GM23248 (cell line): ENCODE measurements at regions not wholly inside any gene's neighbourhood (a gene's known extent, or its start where the extent isn't known, plus 50 kb on each side); places are given as distances from the start of the nearest gene placed in this dataset.

Source experiments
- DNase-seq: peaks from one replicate; pipeline ENCODE4 v3.0.0-alpha.2; 2015
- H2AFZ ChIP-seq: fragments of 200-600 bp; sonication (generic); 2 replicates; pipeline ENCODE4 v1.6.1; 2016; ENCODE audit warnings: antibody characterized with exemption
- H3F3A ChIP-seq: fragments of 200-600 bp; sonication (generic); 2 replicates; pipeline ENCODE4 v1.6.1; 2016; ENCODE audit warnings: mild to moderate bottlenecking, antibody characterized with exemption, mixed run types; ENCODE audit not compliant: insufficient read depth
- H3K27ac ChIP-seq: fragments of 200-600 bp; sonication (generic); 2 replicates; pipeline ENCODE4 v1.5.1; 2016; ENCODE audit warnings: mild to moderate bottlenecking
- H3K27me3 ChIP-seq: fragments of 200-600 bp; sonication (generic); replicated peaks from 2 replicates; pipeline ENCODE4 v1.6.1; 2016; ENCODE audit warnings: mild to moderate bottlenecking; ENCODE audit not compliant: insufficient read depth
- H3K36me3 ChIP-seq: fragments of 200-600 bp; sonication (generic); 2 replicates; pipeline ENCODE4 v1.6.1; 2016; ENCODE audit warnings: low read depth, mild to moderate bottlenecking
- H3K4me1 ChIP-seq: fragments of 200-600 bp; sonication (generic); 2 replicates; pipeline ENCODE4 v1.6.1; 2016; ENCODE audit warnings: mild to moderate bottlenecking; ENCODE audit not compliant: insufficient read depth
- H3K4me2 ChIP-seq: fragments of 200-600 bp; sonication (generic); one replicate; pipeline ENCODE4 v1.6.1; 2016; ENCODE audit warnings: mild to moderate bottlenecking; ENCODE audit not compliant: unreplicated experiment
- H3K4me3 ChIP-seq: fragments of 200-600 bp; sonication (generic); 2 replicates; pipeline ENCODE4 v1.5.1; 2016; ENCODE audit warnings: mild to moderate bottlenecking
- H3K79me2 ChIP-seq: fragments of 200-600 bp; sonication (generic); 2 replicates; pipeline ENCODE4 v1.6.1; 2016; ENCODE audit warnings: mild to moderate bottlenecking; ENCODE audit not compliant: insufficient read depth
- H3K9ac ChIP-seq: fragments of 200-600 bp; sonication (generic); 2 replicates; pipeline ENCODE4 v1.6.1; 2016; ENCODE audit warnings: mild to moderate bottlenecking
- H3K9me2 ChIP-seq: fragments of 200-600 bp; sonication (generic); 2 replicates; pipeline ENCODE4 v1.6.1; 2016; ENCODE audit warnings: mixed run types, mild to moderate bottlenecking, moderate library complexity; ENCODE audit not compliant: insufficient read depth
- H3K9me3 ChIP-seq: fragments of 200-600 bp; sonication (generic); one replicate; pipeline ENCODE4 v1.6.1; 2017; ENCODE audit warnings: low read depth
- H4K20me1 ChIP-seq: fragments of 200-600 bp; sonication (generic); 2 replicates; pipeline ENCODE4 v1.6.0; 2016; ENCODE audit not compliant: insufficient read depth
- EZH2 ChIP-seq: fragments of 200-600 bp; sonication (generic); IDR thresholded peaks from 2 replicates; pipeline ENCODE4 v1.6.1; 2018; ENCODE audit warnings: antibody characterized with exemption, mild to moderate bottlenecking; ENCODE audit not compliant: insufficient read depth, poor library complexity, severe bottlenecking
- EZH2phosphoT487 ChIP-seq: fragments of 200-600 bp; sonication (generic); IDR thresholded peaks from 2 replicates; pipeline ENCODE4 v1.6.1; 2018; ENCODE audit warnings: antibody characterized with exemption, moderate library complexity, mild to moderate bottlenecking, low read depth; ENCODE audit not compliant: insufficient read depth
- WGBS, 2 experiments: methylation state at CpG; one replicate each; pipeline ENCODE4 v1.1.6; 2015 to 2017; ENCODE audit warnings: low lambda C conversion rate in 2 of 2, low coverage in 1 of 2; ENCODE audit errors: missing lambda C conversion rate in 2 of 2; 5-methylcytosine and 5-hydroxymethylcytosine counted together
- in situ Hi-C: fragments of 300-500 bp; cut with MboI; formaldehyde crosslinking; loops from 2 replicates; pipeline ENCODE4 v1.15.0; 2020

DNA sequence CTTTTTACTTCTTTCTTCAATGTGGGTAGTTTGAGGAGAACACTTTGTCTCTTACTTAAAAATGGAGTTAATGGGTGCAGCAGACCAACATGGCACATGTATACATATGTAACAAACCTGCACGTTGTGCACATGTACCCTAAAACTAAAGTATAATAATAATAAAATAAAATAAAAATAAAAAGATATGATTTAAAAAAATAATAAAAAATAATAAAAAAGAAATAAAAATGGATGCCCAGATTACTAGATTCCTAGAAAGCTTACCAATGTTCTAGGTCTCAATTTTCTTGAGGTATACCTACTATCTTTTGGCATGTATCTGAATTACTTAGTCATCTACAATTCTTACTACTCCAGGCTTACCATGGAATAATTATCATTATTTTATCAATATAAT is 2001.6 kb upstream of the CDH9 start:
- in situ Hi-C loops = no loop called here
- Histone ChIP-seq H3K27ac (no peak overlapping the region), H3K9me3 (no peaks in the 10 kb centered on the region), H3F3A (no peaks in the 10 kb centered on the region), H3K79me2 (no peaks in the 10 kb centered on the region), H2AFZ (no peak overlapping the region), H3K4me2 (no peak overlapping the region), H3K27me3 (no peaks in the 10 kb centered on the region), H3K4me1 (no peaks in the 10 kb centered on the region), H3K9me2 (no peaks in the 10 kb centered on the region), H4K20me1 (no peaks in the 10 kb centered on the region), H3K4me3 (no peak overlapping the region), H3K9ac (no peak overlapping the region), H3K36me3 (no peaks in the 10 kb centered on the region)
- no peak for DNase-seq
- 6 to 7% methylated on average over 1 of the region's 1 CpG for WGBS, 2 experiments
- TF ChIP-seq EZH2 (no peak), EZH2phosphoT487 (no peak)

DNA sequence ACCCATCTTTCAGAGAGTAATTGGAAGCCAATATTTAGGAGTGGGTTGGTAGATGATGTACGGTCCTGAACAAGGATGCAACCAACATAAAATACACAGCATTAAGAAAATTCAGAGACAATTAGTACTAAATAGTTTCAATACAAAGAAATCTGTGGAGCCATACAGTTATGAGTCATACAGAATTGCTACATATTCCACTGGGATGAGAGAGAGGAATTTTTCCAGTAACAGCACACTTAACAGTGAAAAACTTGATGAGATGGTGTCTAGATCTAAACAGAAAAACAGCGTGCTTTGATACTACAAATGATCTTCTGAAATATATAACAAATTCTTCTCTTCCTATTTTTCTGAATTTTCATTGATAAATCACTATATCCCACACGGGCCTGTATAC is 1999.3 kb upstream of the CDH9 start:
- no peak for DNase-seq
- H3K9me3 ChIP-seq = no peaks in the 10 kb centered on the region
- no peak overlapping the region for H3K4me3 ChIP-seq
- WGBS, 2 experiments = 16 to 22% methylated on average over 3 of the region's 3 CpGs
- no peaks in the 10 kb centered on the region for H3K27me3 ChIP-seq
- no peaks in the 10 kb centered on the region for H3K9me2 ChIP-seq
- no peak overlapping the region for H3K27ac ChIP-seq
- TF ChIP-seq EZH2 (no peak), EZH2phosphoT487 (no peak)
- H4K20me1 ChIP-seq = no peaks in the 10 kb centered on the region
- H2AFZ ChIP-seq = no peak overlapping the region
- no peak overlapping the region for H3K9ac ChIP-seq
- no peak overlapping the region for H3K4me2 ChIP-seq
- no peaks in the 10 kb centered on the region for H3K36me3 ChIP-seq
- H3K79me2 ChIP-seq = no peaks in the 10 kb centered on the region
- H3K4me1 ChIP-seq = no peaks in the 10 kb centered on the region
- in situ Hi-C loops = no loop called here
- H3F3A ChIP-seq = no peaks in the 10 kb centered on the region

DNA sequence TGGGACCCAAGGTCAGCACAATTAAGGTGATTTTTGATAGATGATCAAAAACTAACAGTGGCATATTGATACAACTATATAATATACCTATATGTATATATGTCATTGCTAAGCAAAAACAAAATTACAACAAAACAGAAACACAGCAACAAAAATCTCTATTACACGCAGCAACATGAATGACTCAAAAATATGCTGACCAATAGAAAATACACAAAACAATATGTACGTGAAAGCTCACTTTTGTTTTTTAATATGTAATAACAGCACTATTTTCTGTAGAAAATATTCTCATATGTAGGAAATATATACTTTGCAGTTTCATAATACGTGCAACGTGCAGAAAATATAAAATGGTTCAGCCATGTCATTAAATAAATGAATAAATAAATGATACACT is 1985.7 kb upstream of the CDH9 start:
- Histone ChIP-seq H3K79me2 (no peaks in the 10 kb centered on the region), H3K27ac (no peak overlapping the region), H3K27me3 (no peaks in the 10 kb centered on the region), H3K4me3 (no peak overlapping the region), H2AFZ (no peak overlapping the region), H3K9ac (no peak overlapping the region), H3K9me2 (no peaks in the 10 kb centered on the region), H3K4me2 (no peak overlapping the region), H3F3A (no peaks in the 10 kb centered on the region), H3K9me3 (no peaks in the 10 kb centered on the region), H3K4me1 (no peaks in the 10 kb centered on the region), H4K20me1 (no peaks in the 10 kb centered on the region), H3K36me3 (no peaks in the 10 kb centered on the region)
- in situ Hi-C loops = no loop called here
- no peak for TF ChIP-seq EZH2phosphoT487
- TF ChIP-seq EZH2 = no peak
- no peak for DNase-seq
- WGBS, 2 experiments = 34 to 39% methylated on average over 4 of the region's 4 CpGs

DNA sequence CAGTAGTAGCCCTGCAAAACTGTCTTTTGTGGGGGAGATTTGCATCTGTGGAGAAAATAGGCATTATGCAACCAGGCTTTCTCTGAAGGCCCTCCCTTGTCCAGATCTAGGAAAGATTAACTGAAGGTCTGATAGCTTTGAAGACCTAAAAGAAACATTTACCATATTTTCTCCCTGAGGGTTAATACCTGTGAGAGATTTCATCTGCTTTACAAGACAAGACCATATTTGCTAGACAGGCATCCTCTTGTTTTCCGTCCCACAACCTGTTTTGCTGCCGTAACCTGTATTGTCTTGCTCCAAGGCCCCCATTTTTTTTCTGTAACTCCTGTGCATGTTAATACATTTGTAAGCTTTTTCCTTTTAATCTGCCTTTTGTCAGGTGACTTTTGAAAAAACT is 1985.2 kb upstream of the CDH9 start:
- no peak overlapping the region for H3K9ac ChIP-seq
- no peak for DNase-seq
- H3K4me3 ChIP-seq = no peak overlapping the region
- no peaks in the 10 kb centered on the region for H3K27me3 ChIP-seq
- no peaks in the 10 kb centered on the region for H4K20me1 ChIP-seq
- H3K36me3 ChIP-seq = no peaks in the 10 kb centered on the region
- no peaks in the 10 kb centered on the region for H3F3A ChIP-seq
- H3K4me1 ChIP-seq = no peaks in the 10 kb centered on the region
- in situ Hi-C loops = no loop called here
- no peaks in the 10 kb centered on the region for H3K9me2 ChIP-seq
- 34 to 38% methylated on average over 2 of the region's 2 CpGs for WGBS, 2 experiments
- no peak overlapping the region for H3K27ac ChIP-seq
- H3K79me2 ChIP-seq = no peaks in the 10 kb centered on the region
- H2AFZ ChIP-seq = no peak overlapping the region
- no peak overlapping the region for H3K4me2 ChIP-seq
- no peak for TF ChIP-seq EZH2phosphoT487
- no peak for TF ChIP-seq EZH2
- no peaks in the 10 kb centered on the region for H3K9me3 ChIP-seq

DNA sequence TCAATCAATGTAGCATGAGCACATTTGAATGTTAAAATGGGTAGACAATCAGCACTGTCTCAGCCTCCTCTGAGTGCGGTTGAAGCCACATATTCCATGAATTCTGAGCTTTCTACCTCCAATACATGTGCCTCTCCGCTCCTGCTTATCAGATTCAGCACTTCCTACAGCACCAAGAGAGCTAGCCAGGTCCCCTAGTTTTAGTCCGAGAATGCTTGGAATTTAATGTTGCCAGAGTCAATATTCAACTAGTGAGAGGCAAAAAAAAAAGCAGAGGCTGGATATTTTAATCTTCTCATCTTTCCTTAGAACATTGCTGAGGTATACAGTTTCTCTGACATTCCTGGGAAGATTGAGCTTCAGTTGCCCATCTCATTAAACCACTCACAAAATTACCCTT is 1979.1 kb upstream of the CDH9 start:
- Histone ChIP-seq H2AFZ (no peak overlapping the region), H3K79me2 (no peaks in the 10 kb centered on the region), H3K9me2 (no peaks in the 10 kb centered on the region), H3K4me2 (no peak overlapping the region), H3K9ac (no peak overlapping the region), H4K20me1 (no peaks in the 10 kb centered on the region), H3K9me3 (no peaks in the 10 kb centered on the region), H3K36me3 (no peaks in the 10 kb centered on the region), H3F3A (no peaks in the 10 kb centered on the region), H3K27ac (no peak overlapping the region), H3K4me1 (no peaks in the 10 kb centered on the region), H3K4me3 (no peak overlapping the region), H3K27me3 (no peaks in the 10 kb centered on the region)
- DNase-seq = no peak
- TF ChIP-seq EZH2phosphoT487 (no peak), EZH2 (no peak)
- WGBS, 2 experiments = 6 to 7% methylated on average over 3 of the region's 3 CpGs
- in situ Hi-C loops = no loop called here
